ENCODE measurements at regions not wholly inside any gene's neighbourhood (a gene's known extent, or its start where the extent isn't known, plus 50 kb on each side); places are given as distances from the start of the nearest gene placed in this dataset.

DNA sequence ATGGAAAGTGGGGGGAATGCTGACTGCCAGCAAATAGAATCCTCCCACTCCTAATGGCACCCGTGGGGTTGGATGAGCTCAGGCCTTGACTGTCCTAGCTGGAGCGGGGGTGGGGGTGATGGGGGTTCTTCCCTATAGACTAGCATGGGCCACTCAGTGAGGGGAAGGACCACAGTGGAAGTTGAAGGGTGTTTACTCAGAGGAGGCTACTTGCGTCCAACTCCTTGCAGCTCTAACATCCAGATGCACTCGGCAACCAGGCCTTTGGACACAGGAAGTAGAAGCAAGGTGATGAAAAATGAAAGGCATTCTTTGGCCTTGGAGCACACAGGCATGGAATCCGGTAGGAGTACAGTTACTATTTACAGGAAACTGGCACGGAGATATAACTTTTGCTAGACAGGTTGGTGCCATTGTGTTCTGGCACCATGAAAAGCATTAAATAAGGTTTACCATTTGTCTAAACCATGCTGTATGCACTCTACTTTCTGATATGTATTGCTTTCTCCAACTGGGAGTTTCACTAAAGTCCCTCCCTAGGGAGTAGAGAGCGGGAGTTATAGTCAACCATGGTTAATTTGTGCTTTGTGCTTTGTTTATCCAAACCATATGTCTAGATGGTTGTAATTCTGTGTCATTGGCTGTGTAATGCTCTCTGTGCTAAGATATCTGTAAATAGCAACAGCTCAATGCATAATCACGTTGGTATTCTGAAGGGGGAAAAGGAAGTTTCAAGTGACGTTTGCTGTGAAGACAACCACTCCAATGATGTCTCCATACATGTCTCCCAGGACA is 125.3 kb downstream of the TSHZ3 start:
- DNase-seq (ENCODE audit: low read depth) = peak; percentile 46

DNA sequence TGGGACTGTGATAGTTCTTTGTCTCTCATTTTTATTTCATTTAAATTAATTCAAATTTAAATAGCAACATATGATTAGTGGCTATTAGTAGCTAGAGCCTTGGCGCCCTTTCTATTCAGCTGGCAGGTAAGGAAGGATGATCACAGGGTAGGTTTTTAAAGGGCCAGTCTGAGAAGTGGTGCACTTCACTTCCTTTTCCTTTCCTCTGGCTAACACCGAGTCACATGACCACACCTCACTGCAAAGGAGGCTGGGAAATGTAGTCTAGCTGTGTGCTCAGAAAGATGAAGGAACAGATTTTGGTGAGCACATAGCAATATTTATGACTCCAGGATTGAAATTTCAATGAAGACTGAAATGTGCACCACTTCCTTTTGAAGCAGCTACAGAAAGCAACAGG is 128.7 kb downstream of the TSHZ3 start:
- DNase-seq (ENCODE audit: low read depth) = no peak

DNA sequence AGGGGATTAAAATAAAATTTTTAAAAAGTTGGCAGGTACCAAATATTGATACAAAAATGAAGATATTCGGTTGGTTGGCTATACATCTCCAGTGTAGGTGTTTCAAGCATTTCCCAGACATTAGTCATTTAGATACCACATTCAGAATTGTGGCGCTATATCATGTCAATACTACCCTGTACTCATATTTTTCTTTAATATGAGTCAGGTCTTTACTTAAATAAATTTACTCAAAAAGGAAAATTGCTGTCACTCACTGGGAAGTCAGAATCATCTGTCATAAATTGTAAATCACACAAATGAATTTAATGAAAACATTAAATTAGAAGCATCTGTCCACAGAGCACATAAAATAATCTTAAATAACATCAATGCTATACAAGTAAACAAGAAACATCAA is 134.2 kb downstream of the TSHZ3 start:
- no peak for DNase-seq (ENCODE audit: low read depth)

DNA sequence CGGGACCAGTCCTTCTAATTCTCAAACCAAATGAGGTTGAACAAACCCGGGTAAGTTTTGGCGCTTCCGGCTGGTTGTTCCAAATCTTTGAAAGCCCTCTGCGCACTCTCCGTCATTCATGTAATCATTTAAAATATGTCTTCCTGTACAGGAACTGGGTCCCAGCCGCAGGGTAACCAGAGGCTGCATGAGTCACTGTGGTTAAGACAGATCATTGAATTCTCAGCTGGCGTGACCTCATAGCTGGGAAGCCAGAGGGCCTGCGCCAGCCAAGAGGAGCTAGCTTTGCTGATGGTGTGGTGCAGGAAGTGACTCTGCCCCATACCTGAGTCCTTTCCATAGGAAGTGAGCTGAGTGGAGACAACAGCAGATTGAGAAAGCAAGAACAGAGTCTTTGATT is 135.2 kb downstream of the TSHZ3 start:
- peak; percentile 99 for DNase-seq (ENCODE audit: low read depth)

DNA sequence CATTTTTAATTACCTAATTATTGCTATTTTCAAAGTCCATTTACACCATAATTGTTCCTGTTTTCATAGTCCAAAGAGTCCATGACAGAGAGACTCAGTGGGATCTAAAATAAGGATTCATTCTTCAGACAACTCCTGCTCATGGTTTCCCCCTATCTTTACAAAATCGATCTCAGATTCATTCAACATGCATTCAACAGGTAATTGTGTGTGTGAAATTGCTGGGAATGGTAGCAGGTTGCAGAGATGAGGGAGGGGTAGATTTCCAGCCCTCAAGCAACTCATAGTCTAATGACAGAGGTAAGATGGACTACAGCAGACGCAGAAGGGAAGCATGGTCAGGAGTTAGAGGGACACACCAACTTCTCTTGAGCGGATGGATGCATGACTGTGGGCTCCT is 138.1 kb downstream of the TSHZ3 start:
- no peak for DNase-seq (ENCODE audit: low read depth)

DNA sequence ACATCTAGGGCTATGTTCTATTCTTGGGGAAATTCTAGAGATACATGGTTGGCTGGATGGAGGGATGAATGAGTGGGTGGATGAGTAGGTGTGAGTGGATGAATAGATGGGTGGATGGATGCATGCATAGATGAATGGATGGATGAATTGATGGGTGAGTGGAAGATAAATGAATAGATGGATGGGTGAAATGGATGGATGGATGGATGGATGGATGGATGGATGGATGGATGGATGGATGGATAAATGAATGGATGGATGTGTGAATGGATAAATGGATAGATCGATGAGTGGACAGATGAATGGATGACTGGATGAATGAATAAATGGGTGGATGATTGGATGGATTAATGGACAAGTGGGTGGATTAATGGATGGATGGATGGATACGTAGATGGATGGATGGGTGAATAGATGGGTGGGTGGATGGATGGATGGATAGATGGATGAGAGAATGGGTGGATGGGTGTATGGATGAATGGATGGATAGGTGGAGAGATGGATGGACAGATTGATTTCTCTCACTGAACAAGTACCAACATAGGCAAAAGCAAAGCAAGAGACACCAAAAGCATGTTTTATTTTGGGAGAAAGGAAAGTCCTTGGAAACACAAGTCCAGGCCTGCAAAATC is 143.2 kb downstream of the TSHZ3 start:
- no peak for DNase-seq (ENCODE audit: low read depth)

DNA sequence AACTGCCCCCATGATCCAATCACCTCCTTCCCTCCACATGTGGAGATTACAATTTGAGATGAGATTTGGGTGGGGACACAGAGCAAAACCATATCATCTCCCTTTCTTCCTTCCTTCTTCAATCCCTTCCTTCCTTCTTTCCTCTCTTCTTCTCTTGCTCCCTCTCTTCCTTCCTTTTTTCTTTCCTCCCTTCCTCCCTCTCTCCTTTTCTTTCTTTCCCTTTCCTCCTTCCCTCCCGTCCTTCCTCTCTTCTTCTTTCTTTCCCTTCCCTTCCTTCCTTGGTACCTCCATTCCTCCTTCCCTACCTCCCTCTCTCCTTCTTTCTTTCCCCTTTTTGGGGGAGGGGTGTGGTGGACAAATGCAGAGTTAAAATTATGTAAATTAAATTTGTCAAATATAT is 145.1 kb downstream of the TSHZ3 start:
- DNase-seq (ENCODE audit: low read depth) = no peak

DNA sequence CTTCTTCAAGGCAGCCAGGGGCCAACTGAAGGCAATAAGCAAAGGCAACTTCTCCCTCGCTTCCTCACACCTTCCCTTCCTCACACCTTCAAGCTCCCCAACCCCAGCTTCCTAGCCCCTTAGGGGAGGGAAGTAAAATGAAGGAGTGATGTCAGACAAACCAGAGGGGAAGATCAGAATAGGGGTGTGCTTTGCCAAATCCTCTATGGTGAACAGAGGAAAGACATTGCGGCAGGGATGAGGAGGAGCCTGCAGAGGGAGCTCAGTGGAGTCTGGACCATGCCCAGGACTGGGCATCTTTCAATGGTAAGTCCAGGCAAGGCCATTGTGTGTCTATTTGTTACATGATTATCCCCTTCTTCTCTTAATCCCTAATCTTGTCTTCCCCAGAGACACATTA is 164.0 kb downstream of the TSHZ3 start:
- no peak for DNase-seq (ENCODE audit: low read depth)

DNA sequence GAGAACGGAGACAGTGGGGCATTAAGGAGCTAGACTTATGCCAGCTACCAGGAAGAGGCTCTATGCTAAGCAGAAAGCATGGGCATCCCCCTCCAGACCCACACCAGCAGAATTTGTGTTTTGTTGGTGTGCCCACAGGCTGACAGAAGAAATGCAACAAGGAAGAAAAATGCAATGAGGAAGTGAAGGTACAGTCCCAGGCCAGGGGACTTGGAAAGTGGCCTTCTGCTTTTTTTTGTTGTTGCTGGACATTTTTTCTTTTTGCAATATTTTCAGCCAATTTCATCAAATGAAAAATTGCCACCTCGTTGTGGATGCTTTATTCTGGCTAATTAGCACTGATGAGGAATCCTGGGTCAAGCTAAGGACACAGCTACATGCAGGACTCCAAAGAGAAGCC is 167.7 kb downstream of the TSHZ3 start:
- no peak for DNase-seq (ENCODE audit: low read depth)

DNA sequence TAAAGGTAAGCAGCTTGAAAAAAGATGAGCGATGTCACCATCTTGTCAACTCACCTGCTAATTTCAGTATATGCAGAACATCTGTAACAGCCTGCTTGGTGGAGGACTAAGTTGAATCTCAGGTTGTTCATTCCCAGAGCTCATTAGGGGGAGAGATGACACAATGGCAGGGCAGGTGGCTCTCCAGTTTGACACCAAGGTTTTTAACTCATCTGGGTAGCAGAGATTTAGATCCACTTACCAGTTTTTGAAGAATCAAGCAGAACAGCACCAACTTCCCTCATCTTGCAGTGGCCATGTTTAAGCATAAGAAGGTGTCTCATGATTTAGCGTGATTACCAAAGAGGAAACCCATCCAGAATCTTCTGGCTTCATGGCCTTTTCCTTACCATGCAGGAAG is 168.3 kb downstream of the TSHZ3 start:
- no peak for DNase-seq (ENCODE audit: low read depth)

DNA sequence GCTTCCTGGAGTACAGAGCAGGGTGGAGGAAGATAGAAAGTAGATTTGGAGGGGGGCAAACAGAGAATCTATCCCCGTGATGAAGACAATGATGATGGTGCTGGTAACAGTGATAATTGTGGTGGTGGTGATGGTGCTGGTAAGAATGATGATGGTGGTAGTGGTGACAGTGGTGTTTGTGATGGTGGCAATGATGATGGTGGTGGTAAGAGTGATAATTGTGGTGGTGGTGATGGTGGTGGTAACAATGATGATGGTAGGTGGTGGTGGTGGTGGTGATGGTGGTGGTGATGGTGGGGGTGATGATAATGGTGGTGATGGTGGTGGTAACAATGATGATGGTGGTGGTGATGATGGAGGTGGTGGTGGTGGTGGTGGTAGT is 169.8 kb downstream of the TSHZ3 start:
- DNase-seq (ENCODE audit: low read depth) = no peak

DNA sequence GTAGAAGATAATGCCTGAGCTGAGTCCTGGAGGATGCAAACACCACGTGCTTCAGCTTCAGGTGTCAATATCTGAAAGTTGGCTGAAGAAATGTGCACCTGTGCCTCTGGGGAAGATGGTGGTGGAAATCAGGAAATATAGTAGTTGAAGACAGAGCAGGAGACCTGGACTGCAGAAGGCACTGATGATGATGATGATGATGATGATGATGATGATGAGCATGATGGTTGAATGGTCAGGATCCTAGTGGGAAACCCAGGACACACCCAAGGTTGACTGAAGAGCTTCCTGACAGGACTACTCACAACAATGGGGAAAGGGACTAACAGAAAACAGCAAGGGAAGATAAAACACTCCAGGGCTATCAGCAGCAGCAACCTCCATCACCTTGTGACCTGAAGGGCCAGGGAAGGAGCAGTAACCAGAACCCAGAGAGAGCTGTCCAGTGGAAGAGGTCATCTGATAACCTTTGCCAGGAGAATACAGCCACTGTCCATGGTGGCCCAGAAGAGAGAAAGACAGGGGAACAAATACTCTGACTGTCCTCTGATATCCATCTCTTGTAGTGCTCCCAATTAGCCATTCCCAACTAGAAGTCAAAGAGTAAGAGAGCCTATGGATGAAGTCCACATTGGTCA is 170.3 kb downstream of the TSHZ3 start:
- no peak for DNase-seq (ENCODE audit: low read depth)

DNA sequence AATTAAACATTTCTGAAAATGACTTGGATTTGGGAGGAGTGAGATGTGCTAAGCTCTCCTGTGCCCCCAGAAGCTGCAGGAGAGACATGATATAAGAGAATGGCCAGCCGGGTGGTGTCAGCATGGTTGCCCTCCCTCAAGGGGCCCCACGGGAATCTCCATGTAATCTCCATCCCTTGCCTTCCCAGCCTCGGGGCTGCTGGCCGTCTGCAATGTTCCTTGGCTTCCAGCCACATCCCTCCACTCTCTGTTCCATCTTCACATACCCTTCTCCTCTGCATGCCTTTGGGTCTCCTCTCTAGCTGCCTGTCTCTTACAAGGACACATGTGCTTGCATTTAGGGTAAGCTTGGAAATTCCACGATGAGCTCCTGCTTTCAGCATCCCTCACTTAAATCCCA is 172.0 kb downstream of the TSHZ3 start:
- no peak for DNase-seq (ENCODE audit: low read depth)

DNA sequence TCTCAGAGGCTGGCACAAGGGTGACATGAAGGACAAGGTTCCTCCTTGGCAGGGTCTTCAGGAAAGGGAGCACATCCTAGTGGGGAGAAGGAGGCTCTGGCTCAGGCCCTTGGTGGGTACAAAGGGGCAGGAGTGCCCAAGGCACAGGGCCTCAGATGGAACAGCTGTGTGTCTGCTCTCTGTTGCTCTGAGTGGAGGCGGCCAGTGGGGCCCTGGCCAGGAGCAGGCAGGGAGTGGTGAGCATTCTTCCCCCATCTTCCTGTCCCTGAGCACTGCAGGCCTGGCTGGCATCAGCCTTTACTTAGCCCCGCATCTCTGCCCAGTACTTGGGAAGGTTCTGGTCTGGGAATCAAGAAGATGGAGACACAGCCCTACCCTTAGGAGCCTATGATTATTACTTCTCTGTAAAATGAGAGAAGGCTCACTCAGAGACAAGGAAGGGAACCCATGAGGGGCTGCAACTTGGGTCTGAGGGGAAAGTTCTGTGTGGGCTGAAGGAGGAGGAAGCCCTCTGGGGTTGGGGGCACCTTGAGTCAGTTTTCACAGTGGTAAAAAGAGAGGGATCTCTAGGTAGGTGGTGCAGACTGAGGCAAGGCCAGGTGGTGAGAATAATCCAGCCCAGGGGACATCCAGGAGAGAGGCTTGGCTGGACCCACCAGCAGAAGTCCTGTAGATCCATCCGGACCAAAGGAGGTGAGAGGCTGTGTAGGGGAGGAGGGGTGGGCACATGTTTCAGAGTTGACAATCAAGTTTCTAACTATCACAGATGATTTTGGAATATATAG is 173.5 kb downstream of the TSHZ3 start:
- no peak for DNase-seq (ENCODE audit: low read depth)

DNA sequence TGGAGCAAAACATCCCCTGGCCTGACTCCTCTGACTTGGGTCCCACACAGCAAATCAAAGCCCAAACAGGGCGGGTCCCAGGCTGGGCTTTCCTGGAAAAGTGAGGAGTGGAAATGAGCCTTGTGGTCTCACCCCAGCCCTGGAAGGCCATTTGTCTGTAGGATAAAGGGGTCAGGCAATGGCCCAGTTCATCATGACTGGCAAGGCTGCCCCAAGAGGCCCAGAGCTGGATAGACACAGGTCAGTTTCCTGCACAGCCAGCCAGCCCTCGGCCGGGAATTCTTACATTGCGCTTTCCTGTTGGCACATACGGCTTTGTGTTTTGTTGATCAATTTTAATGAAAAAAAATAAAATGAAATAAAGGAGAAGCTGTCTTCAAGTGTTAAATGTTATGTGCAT is 174.3 kb downstream of the TSHZ3 start:
- DNase-seq (ENCODE audit: low read depth) = no peak

DNA sequence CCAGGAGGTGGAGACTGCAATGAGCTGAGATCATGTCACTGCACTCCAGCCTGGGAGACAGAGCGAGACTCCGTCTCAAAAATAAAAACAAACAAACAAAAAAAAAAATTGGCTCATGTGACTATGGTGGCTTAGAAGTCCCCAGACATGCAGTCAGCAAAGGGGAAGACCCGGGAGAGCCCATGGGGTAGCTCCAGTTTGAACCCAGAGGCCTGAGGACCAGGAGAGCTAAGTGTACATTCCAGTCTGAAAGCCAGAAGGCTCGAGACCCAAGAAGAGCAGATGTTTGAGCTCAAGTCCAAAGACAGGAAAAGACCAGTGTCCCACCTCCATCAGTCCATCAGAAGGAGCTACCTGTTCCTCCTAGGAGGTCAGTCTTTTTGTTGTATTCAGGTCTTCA is 175.2 kb downstream of the TSHZ3 start:
- no peak for DNase-seq (ENCODE audit: low read depth)

DNA sequence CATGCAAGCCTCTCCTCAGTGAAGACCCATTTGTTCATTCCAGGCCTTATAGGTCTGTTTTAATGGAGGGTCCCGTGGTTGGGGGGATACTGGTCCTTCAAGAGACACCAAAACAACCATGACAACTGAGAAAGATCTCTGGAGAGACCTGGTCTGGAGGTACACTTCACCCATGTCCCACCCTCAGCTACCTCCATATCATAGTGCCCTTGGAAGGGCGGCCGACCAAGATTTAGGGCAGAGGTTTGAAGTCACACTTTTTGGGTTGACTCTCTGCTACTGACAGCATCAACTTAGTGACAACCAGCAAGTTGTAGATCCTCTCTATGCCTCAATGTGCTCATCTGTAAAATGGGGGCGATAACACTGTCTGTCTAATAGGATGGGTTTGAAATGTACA is 177.3 kb downstream of the TSHZ3 start:
- no peak for DNase-seq (ENCODE audit: low read depth)

DNA sequence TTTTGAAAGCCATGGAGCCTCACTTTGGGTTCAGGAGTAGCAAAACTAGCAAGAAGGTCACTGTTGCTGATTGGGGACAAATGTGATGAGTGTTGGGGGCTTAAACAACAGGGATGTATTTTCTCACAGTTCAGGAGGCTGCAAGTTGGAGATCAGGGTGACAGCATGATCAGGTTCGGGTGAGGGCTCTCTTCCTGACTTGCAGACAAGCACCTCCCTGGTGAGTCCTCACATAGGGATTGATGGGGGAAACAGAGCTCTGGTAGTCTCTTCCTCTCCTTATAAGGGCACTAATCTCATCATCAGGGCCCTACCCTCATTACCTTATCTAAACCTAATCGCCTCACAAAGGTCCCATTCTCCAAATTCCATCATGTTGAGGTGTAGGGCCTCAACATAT is 179.2 kb downstream of the TSHZ3 start:
- no peak for DNase-seq (ENCODE audit: low read depth)

DNA sequence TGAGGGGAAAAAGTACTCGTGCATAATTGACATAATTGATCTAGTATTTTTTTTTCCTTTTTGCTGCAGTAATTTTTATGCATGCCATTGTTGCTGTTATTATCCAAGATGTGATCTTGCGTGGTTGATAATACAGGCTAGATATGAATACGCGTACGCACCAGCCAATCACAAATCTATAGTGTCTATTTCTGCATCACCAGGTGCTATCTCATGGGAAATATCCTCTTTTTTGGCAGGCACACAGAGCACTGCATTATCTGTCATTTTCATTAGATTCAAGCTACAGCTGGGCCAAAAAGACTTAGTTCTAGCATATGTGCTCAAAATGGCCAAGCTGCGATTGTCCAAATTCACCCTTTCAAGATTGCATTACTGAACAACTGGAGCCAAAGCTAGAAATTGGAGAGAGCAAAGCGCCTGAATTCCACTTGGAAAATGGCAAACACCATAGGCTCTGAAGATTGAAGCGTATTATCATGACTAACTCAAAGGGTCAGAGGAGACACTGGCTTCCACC is 181.1 kb downstream of the TSHZ3 start:
- no peak for DNase-seq (ENCODE audit: low read depth)

DNA sequence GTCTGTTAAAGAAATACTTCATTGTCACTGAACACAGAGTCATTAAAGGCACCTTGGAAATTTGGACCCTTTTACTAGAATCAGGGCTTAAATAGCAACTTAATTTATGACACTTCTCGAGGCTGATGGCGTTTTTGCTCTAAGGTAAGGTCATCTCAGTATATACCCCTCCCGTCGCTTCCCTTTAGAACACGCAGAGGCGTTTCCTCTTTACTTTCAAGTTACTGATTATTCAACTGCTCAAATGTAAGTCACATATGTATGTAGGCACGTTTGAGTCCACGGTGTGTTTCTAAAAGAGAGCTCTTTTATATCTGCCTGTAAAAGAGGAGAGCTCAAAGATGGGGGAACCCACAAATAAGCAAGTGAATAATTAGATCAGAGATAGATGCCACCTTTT is 181.5 kb downstream of the TSHZ3 start:
- DNase-seq (ENCODE audit: low read depth) = no peak

DNA sequence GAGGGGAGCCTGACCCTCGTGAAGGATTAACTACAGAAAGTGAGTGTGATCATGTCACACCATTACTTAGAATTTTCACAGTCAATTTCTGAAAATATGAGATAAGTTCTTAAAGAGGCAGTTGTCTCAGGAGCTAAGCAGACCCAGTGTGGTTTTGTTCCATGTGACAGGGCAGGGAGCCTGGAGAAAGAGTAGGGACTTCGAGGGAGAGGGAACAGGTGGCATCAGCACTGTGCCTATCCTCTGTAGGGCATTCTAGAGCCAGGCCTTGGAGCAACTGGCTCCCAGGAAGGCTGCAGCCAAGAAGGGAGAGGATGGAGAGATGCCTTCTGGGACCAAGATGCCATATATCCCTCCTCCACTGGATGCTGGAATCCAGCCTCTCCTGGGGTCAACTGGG is 183.0 kb downstream of the TSHZ3 start:
- DNase-seq (ENCODE audit: low read depth) = peak; percentile 68

DNA sequence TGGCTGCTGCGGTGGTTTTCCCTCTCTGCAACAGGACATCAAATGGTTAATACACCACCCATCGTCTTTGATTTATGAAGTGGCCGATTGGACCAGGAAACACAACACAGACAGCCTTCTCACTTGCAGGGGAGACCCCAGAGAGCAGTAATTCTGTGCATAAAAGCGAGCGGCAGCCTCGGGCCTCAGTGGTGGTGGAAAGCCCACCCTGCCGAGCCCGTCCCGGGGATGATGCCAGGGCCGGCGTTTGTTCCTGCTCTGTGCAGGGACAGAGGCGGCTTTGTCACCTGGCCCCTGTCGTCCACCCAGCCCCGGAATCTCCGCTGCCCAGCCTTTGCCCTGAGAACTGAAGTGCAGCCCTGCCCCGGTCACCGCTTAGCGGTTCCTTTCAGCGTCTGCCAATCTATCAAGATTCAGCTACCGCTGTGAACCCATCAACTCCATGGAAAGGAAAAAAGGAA is 184.4 kb downstream of the TSHZ3 start:
- no peak for DNase-seq (ENCODE audit: low read depth)

Data from myocyte (in vitro differentiated cells).